ENCODE measurements at regions not wholly inside any gene's neighbourhood (a gene's known extent, or its start where the extent isn't known, plus 50 kb on each side); places are given as distances from the start of the nearest gene placed in this dataset.

DNA sequence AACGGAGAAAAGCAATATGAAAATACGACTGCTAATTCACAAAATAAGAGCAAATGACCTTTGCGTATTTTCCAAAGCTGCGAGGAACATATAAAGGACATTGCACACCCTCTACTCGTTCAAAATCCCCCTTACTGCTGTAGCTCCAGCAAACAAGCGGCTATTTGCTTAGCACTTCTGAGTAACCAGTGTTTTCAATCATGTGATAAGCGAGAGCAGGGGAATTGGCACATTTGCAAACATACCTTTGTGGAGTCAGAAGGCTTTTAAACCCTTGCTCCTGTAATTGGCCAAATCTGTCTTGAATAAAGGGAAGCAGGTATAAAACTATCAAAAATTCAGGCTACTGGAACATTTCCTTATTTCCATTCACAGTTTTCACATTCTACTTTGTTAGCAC is 610.2 kb downstream of the UBE2NL start:
- no peak overlapping the region for H3K4me3 ChIP-seq (ENCODE audit: low read length)
- TF ChIP-seq, protein P1, sequence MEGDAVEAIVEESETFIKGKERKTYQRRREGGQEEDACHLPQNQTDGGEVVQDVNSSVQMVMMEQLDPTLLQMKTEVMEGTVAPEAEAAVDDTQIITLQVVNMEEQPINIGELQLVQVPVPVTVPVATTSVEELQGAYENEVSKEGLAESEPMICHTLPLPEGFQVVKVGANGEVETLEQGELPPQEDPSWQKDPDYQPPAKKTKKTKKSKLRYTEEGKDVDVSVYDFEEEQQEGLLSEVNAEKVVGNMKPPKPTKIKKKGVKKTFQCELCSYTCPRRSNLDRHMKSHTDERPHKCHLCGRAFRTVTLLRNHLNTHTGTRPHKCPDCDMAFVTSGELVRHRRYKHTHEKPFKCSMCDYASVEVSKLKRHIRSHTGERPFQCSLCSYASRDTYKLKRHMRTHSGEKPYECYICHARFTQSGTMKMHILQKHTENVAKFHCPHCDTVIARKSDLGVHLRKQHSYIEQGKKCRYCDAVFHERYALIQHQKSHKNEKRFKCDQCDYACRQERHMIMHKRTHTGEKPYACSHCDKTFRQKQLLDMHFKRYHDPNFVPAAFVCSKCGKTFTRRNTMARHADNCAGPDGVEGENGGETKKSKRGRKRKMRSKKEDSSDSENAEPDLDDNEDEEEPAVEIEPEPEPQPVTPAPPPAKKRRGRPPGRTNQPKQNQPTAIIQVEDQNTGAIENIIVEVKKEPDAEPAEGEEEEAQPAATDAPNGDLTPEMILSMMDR (conservative IDR thresholded peaks at IDR 0.05; ENCODE audit: low read length): no peak
- no peak for DNase-seq (ENCODE audit: low read depth)

- no peak for DNase-seq (ENCODE audit: low read depth)
- H3K4me3 ChIP-seq (ENCODE audit: low read length): no peak overlapping the region
- TF ChIP-seq, protein P1 (conservative IDR thresholded peaks at IDR 0.05; ENCODE audit: low read length): no peak
Observed at GRCh38 chrX:144531877-144532276, 648.0 kb downstream of the UBE2NL start.

DNA sequence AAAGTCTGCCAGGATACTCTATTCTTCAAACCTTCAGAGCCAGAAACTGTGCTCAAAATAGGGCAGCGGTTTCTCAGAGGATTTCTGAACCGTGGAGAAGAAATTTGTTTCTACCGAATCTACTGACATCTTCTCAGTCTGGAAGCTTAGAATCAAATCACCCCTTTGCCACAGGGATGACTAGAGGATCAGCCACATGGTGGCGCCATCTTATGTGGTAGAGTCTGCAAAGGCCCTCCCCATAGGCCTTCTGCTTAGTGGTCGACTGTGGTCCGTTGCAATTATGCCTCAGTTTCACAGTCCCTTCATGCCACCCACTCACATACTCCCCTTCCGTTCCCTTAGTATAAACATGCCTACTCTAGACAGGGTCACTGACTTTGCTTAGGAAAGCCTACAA is 680.7 kb upstream of the SPANXN1 start:
- no peak overlapping the region for H3K4me3 ChIP-seq (ENCODE audit: low read length)
- no peak for DNase-seq (ENCODE audit: low read depth)
- TF ChIP-seq, protein P1 (conservative IDR thresholded peaks at IDR 0.05; ENCODE audit: low read length): no peak

DNA sequence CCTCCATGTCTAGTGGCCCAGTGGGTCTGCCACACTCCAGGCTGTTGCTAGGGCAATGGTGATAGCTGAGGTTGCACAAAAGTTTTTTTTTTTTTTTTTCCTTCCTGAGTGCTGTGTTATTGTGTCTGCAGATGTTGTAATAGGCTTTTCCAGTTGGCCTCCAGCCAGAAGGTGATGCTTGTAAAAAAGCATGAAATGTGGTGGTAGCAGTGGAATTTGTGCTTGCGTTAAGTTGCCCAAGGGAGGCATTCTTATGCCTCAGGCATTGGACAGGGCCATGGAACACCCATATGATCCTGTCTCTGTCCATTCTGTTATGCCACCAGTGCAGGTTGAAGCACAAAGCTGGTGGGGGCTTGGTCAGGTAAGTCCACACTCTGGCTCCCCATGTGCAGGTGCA is 660.5 kb upstream of the SPANXN1 start:
- TF ChIP-seq, protein P1 (conservative IDR thresholded peaks at IDR 0.05; ENCODE audit: low read length): no peak
- peak; percentile 23 for DNase-seq (ENCODE audit: low read depth)
- H3K4me3 ChIP-seq (ENCODE audit: low read length): no peak overlapping the region

- TF ChIP-seq, protein P1 (conservative IDR thresholded peaks at IDR 0.05; ENCODE audit: low read length): no peak
- no peak overlapping the region for H3K4me3 ChIP-seq (ENCODE audit: low read length)
- no peak for DNase-seq (ENCODE audit: low read depth)
Observed at GRCh38 chrX:144592036-144592435, 655.3 kb upstream of the SPANXN1 start.

GRCh38 chrX:144601010-144601409 is 646.3 kb upstream of the SPANXN1 start:
- TF ChIP-seq, protein P1 (conservative IDR thresholded peaks at IDR 0.05; ENCODE audit: low read length): no peak
- no peak for DNase-seq (ENCODE audit: low read depth)
- H3K4me3 ChIP-seq (ENCODE audit: low read length): no peak overlapping the region

GRCh38 chrX:144612076-144612475 is 635.2 kb upstream of the SPANXN1 start:
- H3K4me3 ChIP-seq (ENCODE audit: low read length): no peak overlapping the region
- no peak for DNase-seq (ENCODE audit: low read depth)
- TF ChIP-seq, protein P1 (conservative IDR thresholded peaks at IDR 0.05; ENCODE audit: low read length): no peak
